Fibroblast of lung (primary cell): ENCODE measurements at regions not wholly inside any gene's neighbourhood (a gene's known extent, or its start where the extent isn't known, plus 50 kb on each side); places are given as distances from the start of the nearest gene placed in this dataset.

ENCODE experiments used
- EZH2 ChIP-seq: IDR thresholded peaks from 2 replicates; pipeline ENCODE4 v1.5.1; 2012; ENCODE audit warnings: low read length, control low read depth, mild to moderate bottlenecking; ENCODE audit errors: missing control alignments
- TF ChIP-seq, protein P1 (sequence below), 2 donors: IDR thresholded peaks in 1 of 2; conservative IDR thresholded peaks in 1 of 2; 1 replicate in 1 of 2; 2 replicates in 1 of 2; pipeline ENCODE4 v1.5.1; 2011 to 2012; ENCODE audit warnings: low read length in 2 of 2, control low read depth in 1 of 2, inconsistent platforms in 1 of 2, low read depth in 1 of 2, mild to moderate bottlenecking in 1 of 2

GRCh38 chr12:24244231-24244630, 294.8 kb upstream of the SOX5 start:
- TF ChIP-seq, protein P1, sequence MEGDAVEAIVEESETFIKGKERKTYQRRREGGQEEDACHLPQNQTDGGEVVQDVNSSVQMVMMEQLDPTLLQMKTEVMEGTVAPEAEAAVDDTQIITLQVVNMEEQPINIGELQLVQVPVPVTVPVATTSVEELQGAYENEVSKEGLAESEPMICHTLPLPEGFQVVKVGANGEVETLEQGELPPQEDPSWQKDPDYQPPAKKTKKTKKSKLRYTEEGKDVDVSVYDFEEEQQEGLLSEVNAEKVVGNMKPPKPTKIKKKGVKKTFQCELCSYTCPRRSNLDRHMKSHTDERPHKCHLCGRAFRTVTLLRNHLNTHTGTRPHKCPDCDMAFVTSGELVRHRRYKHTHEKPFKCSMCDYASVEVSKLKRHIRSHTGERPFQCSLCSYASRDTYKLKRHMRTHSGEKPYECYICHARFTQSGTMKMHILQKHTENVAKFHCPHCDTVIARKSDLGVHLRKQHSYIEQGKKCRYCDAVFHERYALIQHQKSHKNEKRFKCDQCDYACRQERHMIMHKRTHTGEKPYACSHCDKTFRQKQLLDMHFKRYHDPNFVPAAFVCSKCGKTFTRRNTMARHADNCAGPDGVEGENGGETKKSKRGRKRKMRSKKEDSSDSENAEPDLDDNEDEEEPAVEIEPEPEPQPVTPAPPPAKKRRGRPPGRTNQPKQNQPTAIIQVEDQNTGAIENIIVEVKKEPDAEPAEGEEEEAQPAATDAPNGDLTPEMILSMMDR (conservative IDR thresholded peaks at IDR 0.05 in 1 of 2, IDR thresholded peaks at IDR 0.05 in 1 of 2; ENCODE audit: low read depth in 1 of 2, low read length in 2 of 2): no peak
- TF ChIP-seq EZH2: no peak
